ENCODE measurements at regions not wholly inside any gene's neighbourhood (a gene's known extent, or its start where the extent isn't known, plus 50 kb on each side); places are given as distances from the start of the nearest gene placed in this dataset.

- H3K36me3 ChIP-seq (ENCODE audit: control insufficient read depth in 3 of 3, insufficient read depth in 3 of 3, low read length in 3 of 3) = no peaks in the 10 kb centered on the region
- peaks cover 0 to 3% (median 0%) of the 10 kb centered on the region in 3 donors for H3K4me1 ChIP-seq (ENCODE audit: control insufficient read depth in 3 of 3, insufficient read depth in 3 of 3, low read length in 3 of 3)
- peaks cover 0 to 3% (median 0%) of the 10 kb centered on the region in 3 donors for H3K27me3 ChIP-seq (ENCODE audit: control insufficient read depth in 3 of 3, insufficient read depth in 3 of 3, low read length in 3 of 3)
- H3K4me3 ChIP-seq (ENCODE audit: low read length in 3 of 3) = no peak overlapping the region
- no peak overlapping the region for H3K9ac ChIP-seq (ENCODE audit: low read depth in 1 of 3, low read length in 3 of 3)
- no peaks in the 10 kb centered on the region for H3K9me3 ChIP-seq (ENCODE audit: control insufficient read depth in 3 of 3, low read length in 3 of 3)
- H3K27ac ChIP-seq (ENCODE audit: low read depth, low read length) = no peak overlapping the region
Observed at GRCh38 chr6:90393232-90393884, 96.7 kb upstream of the BACH2 start.

GRCh38 chr6:90390379-90390778 lies 93.7 kb upstream of the BACH2 start:
- H3K27ac ChIP-seq (ENCODE audit: low read depth, low read length) = no peak overlapping the region
- H3K4me3 ChIP-seq (ENCODE audit: low read length in 3 of 3) = no peak overlapping the region
- no peaks in the 10 kb centered on the region for H3K27me3 ChIP-seq (ENCODE audit: control insufficient read depth in 3 of 3, insufficient read depth in 3 of 3, low read length in 3 of 3)
- H3K4me1 ChIP-seq (ENCODE audit: control insufficient read depth in 3 of 3, insufficient read depth in 3 of 3, low read length in 3 of 3) = peaks cover 0 to 6% (median 4%) of the 10 kb centered on the region in 3 donors
- no peak overlapping the region for H3K9ac ChIP-seq (ENCODE audit: low read depth in 1 of 3, low read length in 3 of 3)
- no peaks in the 10 kb centered on the region for H3K9me3 ChIP-seq (ENCODE audit: control insufficient read depth in 3 of 3, low read length in 3 of 3)
- H3K36me3 ChIP-seq (ENCODE audit: control insufficient read depth in 3 of 3, insufficient read depth in 3 of 3, low read length in 3 of 3) = no peaks in the 10 kb centered on the region

GRCh38 chr6:90388395-90388794 lies 91.8 kb upstream of the BACH2 start:
- peaks cover 0 to 6% (median 4%) of the 10 kb centered on the region in 3 donors for H3K4me1 ChIP-seq (ENCODE audit: control insufficient read depth in 3 of 3, insufficient read depth in 3 of 3, low read length in 3 of 3)
- H3K36me3 ChIP-seq (ENCODE audit: control insufficient read depth in 3 of 3, insufficient read depth in 3 of 3, low read length in 3 of 3) = no peaks in the 10 kb centered on the region
- H3K9me3 ChIP-seq (ENCODE audit: control insufficient read depth in 3 of 3, low read length in 3 of 3) = no peaks in the 10 kb centered on the region
- no peak overlapping the region for H3K27ac ChIP-seq (ENCODE audit: low read depth, low read length)
- H3K9ac ChIP-seq (ENCODE audit: low read depth in 1 of 3, low read length in 3 of 3) = no peak overlapping the region
- H3K4me3 ChIP-seq (ENCODE audit: low read length in 3 of 3) = no peak overlapping the region
- H3K27me3 ChIP-seq (ENCODE audit: control insufficient read depth in 3 of 3, insufficient read depth in 3 of 3, low read length in 3 of 3) = no peaks in the 10 kb centered on the region

DNA sequence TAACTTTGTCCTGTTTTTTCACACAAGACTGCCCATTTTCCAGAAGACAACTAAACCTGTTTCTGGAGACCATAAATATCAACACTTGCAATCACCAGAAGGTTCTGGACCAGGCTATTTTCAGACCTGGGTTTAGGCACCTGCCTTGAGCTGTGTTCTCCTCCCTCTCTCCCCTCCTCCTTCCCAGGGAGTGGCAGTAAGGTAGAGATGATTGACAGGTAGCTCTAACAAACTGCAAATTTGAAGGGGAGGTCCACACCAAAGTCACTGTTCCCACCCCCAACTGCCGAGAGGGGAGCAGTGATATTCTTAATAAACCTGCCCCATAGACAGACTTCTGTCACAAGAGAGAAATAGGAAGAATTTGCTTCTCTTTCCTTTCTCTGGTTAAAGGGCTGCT lies 91.2 kb upstream of the BACH2 start:
- no peak overlapping the region for H3K4me3 ChIP-seq (ENCODE audit: low read length in 3 of 3)
- no peaks in the 10 kb centered on the region for H3K27me3 ChIP-seq (ENCODE audit: control insufficient read depth in 3 of 3, insufficient read depth in 3 of 3, low read length in 3 of 3)
- H3K9me3 ChIP-seq (ENCODE audit: control insufficient read depth in 3 of 3, low read length in 3 of 3) = no peaks in the 10 kb centered on the region
- no peak overlapping the region for H3K27ac ChIP-seq (ENCODE audit: low read depth, low read length)
- H3K36me3 ChIP-seq (ENCODE audit: control insufficient read depth in 3 of 3, insufficient read depth in 3 of 3, low read length in 3 of 3) = no peaks in the 10 kb centered on the region
- H3K4me1 ChIP-seq (ENCODE audit: control insufficient read depth in 3 of 3, insufficient read depth in 3 of 3, low read length in 3 of 3) = peaks cover 0 to 4% (median 3%) of the 10 kb centered on the region in 3 donors
- no peak overlapping the region for H3K9ac ChIP-seq (ENCODE audit: low read depth in 1 of 3, low read length in 3 of 3)

DNA sequence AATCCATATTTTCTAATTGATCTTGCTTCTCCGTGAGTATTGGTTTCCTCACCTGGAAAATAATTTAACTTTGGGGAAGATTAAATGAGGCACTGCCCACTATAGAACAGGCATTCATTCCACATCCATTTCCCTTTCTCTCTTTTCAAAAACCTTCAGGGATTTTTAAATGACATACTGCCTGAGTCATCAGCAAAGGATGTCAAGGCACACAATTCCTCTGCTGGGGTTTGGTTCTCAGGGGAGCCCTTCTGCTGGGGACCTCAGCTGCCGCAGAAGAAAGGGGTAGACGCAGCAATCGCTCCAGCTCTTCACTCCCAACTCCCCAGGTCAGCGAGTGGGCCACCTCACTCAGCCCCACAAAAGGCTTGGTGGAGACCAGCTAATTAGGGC lies 90.7 kb upstream of the BACH2 start:
- no peaks in the 10 kb centered on the region for H3K9me3 ChIP-seq (ENCODE audit: control insufficient read depth in 3 of 3, low read length in 3 of 3)
- H3K4me1 ChIP-seq (ENCODE audit: control insufficient read depth in 3 of 3, insufficient read depth in 3 of 3, low read length in 3 of 3) = peaks cover 0 to 4% (median 3%) of the 10 kb centered on the region in 3 donors
- no peaks in the 10 kb centered on the region for H3K27me3 ChIP-seq (ENCODE audit: control insufficient read depth in 3 of 3, insufficient read depth in 3 of 3, low read length in 3 of 3)
- H3K27ac ChIP-seq (ENCODE audit: low read depth, low read length) = no peak overlapping the region
- H3K4me3 ChIP-seq (ENCODE audit: low read length in 3 of 3) = no peak overlapping the region
- H3K36me3 ChIP-seq (ENCODE audit: control insufficient read depth in 3 of 3, insufficient read depth in 3 of 3, low read length in 3 of 3) = no peaks in the 10 kb centered on the region
- no peak overlapping the region for H3K9ac ChIP-seq (ENCODE audit: low read depth in 1 of 3, low read length in 3 of 3)

DNA sequence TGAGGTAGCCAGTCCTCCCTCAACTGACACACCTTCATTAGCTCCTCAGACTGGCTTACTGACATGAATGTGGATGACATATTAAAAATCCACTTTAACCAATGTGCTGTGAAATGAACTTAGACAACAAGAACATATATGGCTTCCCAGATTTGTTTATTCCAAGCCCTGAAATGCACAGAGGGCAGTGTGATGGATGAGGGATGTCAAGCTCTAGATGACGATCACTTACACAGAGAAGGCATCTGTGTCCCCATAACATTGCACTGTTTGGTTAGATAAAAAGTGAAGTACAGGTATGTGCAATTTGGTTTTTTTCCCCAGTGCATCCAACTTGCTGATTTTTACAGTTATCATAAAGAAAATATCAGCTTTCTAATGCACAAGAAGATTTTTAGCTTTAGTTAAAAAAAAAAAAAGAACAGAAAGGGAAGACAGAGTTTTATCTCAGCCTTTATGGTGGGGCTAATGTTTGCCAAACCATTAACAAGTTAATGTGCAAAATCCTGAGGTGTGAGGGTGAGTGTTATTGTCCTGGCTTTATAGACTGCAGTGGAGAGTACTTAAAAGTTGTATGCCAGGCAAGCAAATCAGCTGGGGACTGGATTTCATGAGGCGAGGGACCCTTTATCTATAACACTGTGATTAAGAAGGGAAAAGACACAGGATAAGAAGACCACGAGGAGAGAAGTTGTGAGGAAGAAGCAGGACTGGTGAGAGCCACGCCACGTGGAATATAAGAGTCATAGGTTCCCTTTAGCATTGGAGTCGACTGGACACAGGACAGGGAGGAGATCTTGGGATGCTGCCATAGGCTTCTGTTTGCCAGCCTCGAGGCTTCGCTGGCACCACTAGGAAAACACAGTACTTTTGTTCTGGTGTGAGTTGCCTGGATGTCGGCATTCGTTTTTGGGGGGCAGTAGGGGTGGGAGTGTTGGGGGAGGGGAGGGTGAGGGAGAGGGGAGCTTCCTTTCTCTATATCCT lies 90.0 kb upstream of the BACH2 start:
- no peaks in the 10 kb centered on the region for H3K9me3 ChIP-seq (ENCODE audit: control insufficient read depth in 3 of 3, low read length in 3 of 3)
- no peak overlapping the region for H3K4me3 ChIP-seq (ENCODE audit: low read length in 3 of 3)
- H3K36me3 ChIP-seq (ENCODE audit: control insufficient read depth in 3 of 3, insufficient read depth in 3 of 3, low read length in 3 of 3) = no peaks in the 10 kb centered on the region
- H3K27me3 ChIP-seq (ENCODE audit: control insufficient read depth in 3 of 3, insufficient read depth in 3 of 3, low read length in 3 of 3) = no peaks in the 10 kb centered on the region
- peak overlapping the region in 1 of 3 donors; percentile 17 for H3K9ac ChIP-seq (ENCODE audit: low read depth in 1 of 3, low read length in 3 of 3)
- H3K27ac ChIP-seq (ENCODE audit: low read depth, low read length) = no peak overlapping the region
- H3K4me1 ChIP-seq (ENCODE audit: control insufficient read depth in 3 of 3, insufficient read depth in 3 of 3, low read length in 3 of 3) = peaks cover 0 to 4% (median 3%) of the 10 kb centered on the region in 3 donors

- Histone ChIP-seq H3K9ac (ENCODE audit: low read depth in 1 of 3, low read length in 3 of 3) (no peak overlapping the region), H3K4me3 (ENCODE audit: low read length in 3 of 3) (no peak overlapping the region), H3K4me1 (ENCODE audit: control insufficient read depth in 3 of 3, insufficient read depth in 3 of 3, low read length in 3 of 3) (peaks cover 0 to 4% (median 3%) of the 10 kb centered on the region in 3 donors), H3K27ac (ENCODE audit: low read depth, low read length) (no peak overlapping the region), H3K36me3 (ENCODE audit: control insufficient read depth in 3 of 3, insufficient read depth in 3 of 3, low read length in 3 of 3) (no peaks in the 10 kb centered on the region), H3K9me3 (ENCODE audit: control insufficient read depth in 3 of 3, low read length in 3 of 3) (no peaks in the 10 kb centered on the region), H3K27me3 (ENCODE audit: control insufficient read depth in 3 of 3, insufficient read depth in 3 of 3, low read length in 3 of 3) (no peaks in the 10 kb centered on the region)
Observed at GRCh38 chr6:90385759-90386313, 89.2 kb upstream of the BACH2 start.

- Histone ChIP-seq H3K9me3 (ENCODE audit: control insufficient read depth in 3 of 3, low read length in 3 of 3) (no peaks in the 10 kb centered on the region), H3K4me3 (ENCODE audit: low read length in 3 of 3) (no peak overlapping the region), H3K4me1 (ENCODE audit: control insufficient read depth in 3 of 3, insufficient read depth in 3 of 3, low read length in 3 of 3) (peaks cover 0 to 4% (median 3%) of the 10 kb centered on the region in 3 donors), H3K27ac (ENCODE audit: low read depth, low read length) (no peak overlapping the region), H3K36me3 (ENCODE audit: control insufficient read depth in 3 of 3, insufficient read depth in 3 of 3, low read length in 3 of 3) (no peaks in the 10 kb centered on the region), H3K27me3 (ENCODE audit: control insufficient read depth in 3 of 3, insufficient read depth in 3 of 3, low read length in 3 of 3) (no peaks in the 10 kb centered on the region), H3K9ac (ENCODE audit: low read depth in 1 of 3, low read length in 3 of 3) (no peak overlapping the region)
Observed at GRCh38 chr6:90384720-90385119, 88.1 kb upstream of the BACH2 start.

DNA sequence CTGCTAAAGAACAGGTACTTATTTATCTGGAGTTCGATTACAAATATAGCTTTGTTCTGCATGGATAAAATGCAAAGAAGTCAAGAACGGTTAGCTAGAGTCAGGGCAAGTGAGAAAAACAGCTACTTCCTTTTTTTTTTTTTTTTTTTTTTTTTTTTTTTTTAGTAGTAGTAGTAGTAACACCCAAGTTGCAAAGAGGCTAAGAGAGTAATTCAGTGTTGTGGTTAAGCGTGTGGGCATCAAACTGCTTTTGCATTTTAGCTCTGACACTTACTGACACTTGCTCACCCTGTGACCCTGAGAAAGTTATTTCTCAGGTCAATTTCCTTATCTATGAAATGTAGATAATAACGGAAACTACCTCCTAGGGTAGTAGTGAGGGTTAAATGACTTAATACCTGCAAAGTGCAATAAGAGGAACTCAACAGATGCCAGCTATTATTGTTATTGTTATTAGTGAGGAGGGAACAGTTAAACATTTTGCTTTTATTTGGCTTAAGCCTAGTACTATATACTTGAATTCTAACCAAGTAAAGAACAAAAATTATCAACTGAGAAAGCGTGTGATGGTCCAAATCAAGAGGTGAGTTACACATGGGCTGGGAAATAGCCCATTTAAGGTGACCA lies 86.7 kb upstream of the BACH2 start:
- Histone ChIP-seq H3K9me3 (ENCODE audit: control insufficient read depth in 3 of 3, low read length in 3 of 3) (no peaks in the 10 kb centered on the region), H3K4me1 (ENCODE audit: control insufficient read depth in 3 of 3, insufficient read depth in 3 of 3, low read length in 3 of 3) (peaks cover 0 to 4% (median 3%) of the 10 kb centered on the region in 3 donors), H3K4me3 (ENCODE audit: low read length in 3 of 3) (no peak overlapping the region), H3K9ac (ENCODE audit: low read depth in 1 of 3, low read length in 3 of 3) (no peak overlapping the region), H3K27me3 (ENCODE audit: control insufficient read depth in 3 of 3, insufficient read depth in 3 of 3, low read length in 3 of 3) (no peaks in the 10 kb centered on the region), H3K27ac (ENCODE audit: low read depth, low read length) (no peak overlapping the region), H3K36me3 (ENCODE audit: control insufficient read depth in 3 of 3, insufficient read depth in 3 of 3, low read length in 3 of 3) (no peaks in the 10 kb centered on the region)
